NT2/D1 (cell line): ENCODE measurements at regions not wholly inside any gene's neighbourhood (a gene's known extent, or its start where the extent isn't known, plus 50 kb on each side); places are given as distances from the start of the nearest gene placed in this dataset.

ENCODE experiments used
- SUZ12 ChIP-seq: IDR thresholded peaks from 2 replicates; pipeline ENCODE4 v1.6.1; 2011; ENCODE audit not compliant: insufficient read length, insufficient read depth; ENCODE audit errors: extremely low read depth
- YY1 ChIP-seq: IDR thresholded peaks from 2 replicates; pipeline ENCODE4 v1.6.1; 2011; ENCODE audit not compliant: insufficient read length, insufficient read depth
- ZNF274 ChIP-seq: IDR thresholded peaks from 2 replicates; pipeline ENCODE4 v1.6.1; 2011; ENCODE audit warnings: mild to moderate bottlenecking, low read depth, low read length

- TF ChIP-seq YY1 (no peak), ZNF274 (no peak), SUZ12 (no peak)
Measured at GRCh38 chr4:26194764-26195163, 126.0 kb upstream of the RBPJ start.
